Fibroblast of lung (primary cell): ENCODE measurements at regions not wholly inside any gene's neighbourhood (a gene's known extent, or its start where the extent isn't known, plus 50 kb on each side); places are given as distances from the start of the nearest gene placed in this dataset.

Experiments
- DNase-seq, 2 donors: peaks; one replicate each; pipeline versions ENCODE4 v3.0.0 to v3.0.0-alpha.2; 2010; ENCODE audit warnings: low read depth in 2 of 2
- H2AFZ ChIP-seq: 2 replicates; pipeline ENCODE4 v1.5.1; 2012; ENCODE audit warnings: low read length, control low read depth, inconsistent platforms
- H3K27ac ChIP-seq: 2 replicates; pipeline ENCODE4 v1.5.1; 2011; ENCODE audit warnings: low read length, control low read depth; ENCODE audit not compliant: insufficient read depth
- H3K27me3 ChIP-seq: 2 replicates; pipeline ENCODE4 v1.5.1; 2011; ENCODE audit warnings: mild to moderate bottlenecking, low read length; ENCODE audit not compliant: control insufficient read depth, insufficient read depth
- H3K36me3 ChIP-seq: 2 replicates; pipeline ENCODE4 v1.5.1; 2011; ENCODE audit warnings: low read length; ENCODE audit not compliant: control insufficient read depth, insufficient read depth
- H3K4me1 ChIP-seq: 2 replicates; pipeline ENCODE4 v1.5.1; 2011; ENCODE audit warnings: low read length; ENCODE audit not compliant: control insufficient read depth, insufficient read depth; ENCODE audit errors: extremely low read depth
- H3K4me2 ChIP-seq: 2 replicates; pipeline ENCODE4 v1.5.1; 2011; ENCODE audit warnings: low read length, control low read depth; ENCODE audit not compliant: insufficient read depth; ENCODE audit errors: extremely low read depth
- H3K4me3 ChIP-seq, 4 experiments: fragments of 200-600 bp in 1 of 4; sonication (generic) in 1 of 4; replicated peaks in 1 of 4; 2 replicates each; pipeline ENCODE4 v1.5.1; 2011 to 2016; ENCODE audit warnings: low read length in 4 of 4, low read depth in 3 of 4, mild to moderate bottlenecking in 3 of 4, control low read depth in 2 of 4, inconsistent platforms in 1 of 4, mixed read lengths in 1 of 4; ENCODE audit not compliant: insufficient read depth in 1 of 4; ENCODE audit errors: control extremely low read depth in 1 of 4
- H3K79me2 ChIP-seq: 2 replicates; pipeline ENCODE4 v1.5.1; 2012; ENCODE audit warnings: mild to moderate bottlenecking, low read length, inconsistent platforms; ENCODE audit not compliant: control insufficient read depth, insufficient read depth
- H3K9ac ChIP-seq: 2 replicates; pipeline ENCODE4 v1.5.1; 2011; ENCODE audit warnings: mild to moderate bottlenecking, low read length, control low read depth; ENCODE audit not compliant: insufficient read depth
- H3K9me3 ChIP-seq: 2 replicates; pipeline ENCODE4 v1.5.1; 2012; ENCODE audit warnings: low read depth, low read length; ENCODE audit not compliant: control insufficient read depth, insufficient read depth
- H4K20me1 ChIP-seq: 2 replicates; pipeline ENCODE4 v1.5.1; 2011; ENCODE audit warnings: low read length; ENCODE audit not compliant: control insufficient read depth, insufficient read depth; ENCODE audit errors: extremely low read depth
- EZH2 ChIP-seq: IDR thresholded peaks from 2 replicates; pipeline ENCODE4 v1.5.1; 2012; ENCODE audit warnings: low read length, control low read depth, mild to moderate bottlenecking; ENCODE audit errors: missing control alignments
- TF ChIP-seq, protein P1 (sequence below), 2 donors: IDR thresholded peaks in 1 of 2; conservative IDR thresholded peaks in 1 of 2; 1 replicate in 1 of 2; 2 replicates in 1 of 2; pipeline ENCODE4 v1.5.1; 2011 to 2012; ENCODE audit warnings: low read length in 2 of 2, control low read depth in 1 of 2, inconsistent platforms in 1 of 2, low read depth in 1 of 2, mild to moderate bottlenecking in 1 of 2

DNA sequence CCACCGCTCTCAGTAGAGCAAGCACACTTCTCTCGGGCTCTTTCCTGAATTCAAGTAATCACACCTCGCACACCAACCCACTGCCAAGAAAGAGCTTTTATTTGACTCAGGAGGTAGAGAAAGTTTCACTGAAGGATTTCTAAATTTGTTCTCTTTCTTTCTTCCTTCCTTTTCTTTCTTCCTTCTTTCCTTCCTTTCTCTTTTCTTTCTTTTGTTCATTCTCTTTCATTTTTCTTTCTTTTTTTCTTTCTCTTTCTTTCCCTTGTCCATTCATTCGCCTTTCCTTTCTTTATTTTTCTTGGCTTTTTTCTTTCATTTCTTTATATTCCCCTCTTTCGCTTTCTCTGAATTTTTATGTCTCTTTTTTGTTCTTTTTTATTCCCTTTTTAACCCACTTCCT is 300.1 kb downstream of the ENC1 start:
- H3K9ac ChIP-seq, result no peak overlapping the region
- H3K27me3 ChIP-seq, result no peaks in the 10 kb centered on the region
- H4K20me1 ChIP-seq, result no peaks in the 10 kb centered on the region
- H3K9me3 ChIP-seq, result no peaks in the 10 kb centered on the region
- H3K4me3 ChIP-seq, result no peak overlapping the region
- no peaks in the 10 kb centered on the region for H3K79me2 ChIP-seq
- no peaks in the 10 kb centered on the region for H3K4me1 ChIP-seq
- no peak for DNase-seq
- H3K4me2 ChIP-seq, result no peak overlapping the region
- H3K36me3 ChIP-seq, result no peaks in the 10 kb centered on the region
- H3K27ac ChIP-seq, result no peak overlapping the region
- TF ChIP-seq, protein P1, sequence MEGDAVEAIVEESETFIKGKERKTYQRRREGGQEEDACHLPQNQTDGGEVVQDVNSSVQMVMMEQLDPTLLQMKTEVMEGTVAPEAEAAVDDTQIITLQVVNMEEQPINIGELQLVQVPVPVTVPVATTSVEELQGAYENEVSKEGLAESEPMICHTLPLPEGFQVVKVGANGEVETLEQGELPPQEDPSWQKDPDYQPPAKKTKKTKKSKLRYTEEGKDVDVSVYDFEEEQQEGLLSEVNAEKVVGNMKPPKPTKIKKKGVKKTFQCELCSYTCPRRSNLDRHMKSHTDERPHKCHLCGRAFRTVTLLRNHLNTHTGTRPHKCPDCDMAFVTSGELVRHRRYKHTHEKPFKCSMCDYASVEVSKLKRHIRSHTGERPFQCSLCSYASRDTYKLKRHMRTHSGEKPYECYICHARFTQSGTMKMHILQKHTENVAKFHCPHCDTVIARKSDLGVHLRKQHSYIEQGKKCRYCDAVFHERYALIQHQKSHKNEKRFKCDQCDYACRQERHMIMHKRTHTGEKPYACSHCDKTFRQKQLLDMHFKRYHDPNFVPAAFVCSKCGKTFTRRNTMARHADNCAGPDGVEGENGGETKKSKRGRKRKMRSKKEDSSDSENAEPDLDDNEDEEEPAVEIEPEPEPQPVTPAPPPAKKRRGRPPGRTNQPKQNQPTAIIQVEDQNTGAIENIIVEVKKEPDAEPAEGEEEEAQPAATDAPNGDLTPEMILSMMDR (conservative IDR thresholded peaks at IDR 0.05 in 1 of 2, IDR thresholded peaks at IDR 0.05 in 1 of 2; ENCODE audit: low read depth in 1 of 2, low read length in 2 of 2), result no peak
- TF ChIP-seq EZH2, result no peak
- H2AFZ ChIP-seq, result no peak overlapping the region

DNA sequence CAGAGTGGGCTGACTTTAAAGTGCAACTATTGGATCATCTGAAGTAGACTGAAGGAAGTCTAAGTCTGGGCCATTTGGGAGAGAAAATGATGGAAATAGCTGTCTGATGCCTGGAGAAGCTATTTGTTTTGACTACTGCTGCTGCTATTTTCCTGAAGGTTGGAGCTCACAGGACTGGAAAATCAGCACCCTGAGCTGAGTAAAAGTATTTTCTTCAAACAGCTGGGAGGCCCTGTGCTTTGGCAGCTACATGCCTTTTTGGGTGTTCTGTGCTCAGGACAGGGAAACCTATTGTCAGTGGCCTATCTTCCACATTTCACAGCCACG is 302.6 kb downstream of the ENC1 start:
- Histone ChIP-seq H3K4me3 (no peak overlapping the region), H3K27me3 (no peaks in the 10 kb centered on the region), H2AFZ (no peak overlapping the region), H3K79me2 (no peaks in the 10 kb centered on the region), H3K9me3 (no peaks in the 10 kb centered on the region), H3K4me1 (no peaks in the 10 kb centered on the region), H3K27ac (no peak overlapping the region), H3K9ac (no peak overlapping the region), H3K4me2 (no peak overlapping the region), H3K36me3 (no peaks in the 10 kb centered on the region), H4K20me1 (no peaks in the 10 kb centered on the region)
- DNase-seq, result no peak
- TF ChIP-seq, protein P1 (conservative IDR thresholded peaks at IDR 0.05 in 1 of 2, IDR thresholded peaks at IDR 0.05 in 1 of 2; ENCODE audit: low read depth in 1 of 2, low read length in 2 of 2), result no peak
- TF ChIP-seq EZH2, result no peak

DNA sequence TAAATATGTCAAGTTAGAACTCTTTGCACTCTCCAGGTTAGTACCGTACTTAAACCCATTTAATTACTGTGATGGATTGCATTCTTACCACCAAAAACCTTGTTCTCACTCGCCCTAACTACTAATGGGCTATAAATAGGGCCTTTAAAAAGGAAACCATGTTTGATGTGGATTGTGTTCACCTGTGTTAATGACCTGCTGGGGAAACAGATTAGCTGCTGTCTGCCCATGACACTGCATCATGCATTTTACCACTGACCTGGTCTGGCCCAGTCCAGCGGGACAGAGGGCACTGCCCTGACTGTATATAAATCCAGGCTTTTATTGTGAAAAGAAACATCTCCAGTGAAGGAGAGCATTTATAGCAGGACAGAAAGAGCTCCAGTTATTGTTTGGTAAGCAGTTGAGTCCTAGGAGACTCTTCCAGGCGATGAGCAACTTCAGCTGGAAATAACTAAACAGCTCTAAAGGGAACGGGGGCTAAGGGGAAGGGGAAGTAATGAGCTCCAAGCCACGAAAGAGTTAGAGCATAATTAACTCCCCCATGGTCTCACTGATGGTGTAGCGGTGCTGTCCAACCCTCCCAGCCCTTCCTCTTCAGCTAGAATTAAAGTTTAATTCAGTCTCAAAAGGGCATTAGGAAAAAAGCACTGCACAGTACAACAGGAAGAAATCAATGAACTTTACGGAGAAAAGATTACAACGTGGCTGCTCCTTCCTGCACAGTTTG is 303.1 kb downstream of the ENC1 start:
- H3K4me2 ChIP-seq, result no peak overlapping the region
- no peaks in the 10 kb centered on the region for H3K9me3 ChIP-seq
- H2AFZ ChIP-seq, result no peak overlapping the region

More for the DNA sequence above, 303.1 kb downstream of the ENC1 start:
- Histone ChIP-seq H3K36me3 (no peaks in the 10 kb centered on the region), H3K9ac (no peak overlapping the region), H3K79me2 (no peaks in the 10 kb centered on the region), H4K20me1 (no peaks in the 10 kb centered on the region), H3K4me3 (no peak overlapping the region), H3K27me3 (no peaks in the 10 kb centered on the region), H3K27ac (no peak overlapping the region), H3K4me1 (no peaks in the 10 kb centered on the region)
- TF ChIP-seq, protein P1 (conservative IDR thresholded peaks at IDR 0.05 in 1 of 2, IDR thresholded peaks at IDR 0.05 in 1 of 2; ENCODE audit: low read depth in 1 of 2, low read length in 2 of 2), result no peak
- DNase-seq, result no peak
